ENCODE measurements at regions not wholly inside any gene's neighbourhood (a gene's known extent, or its start where the extent isn't known, plus 50 kb on each side); places are given as distances from the start of the nearest gene placed in this dataset.

GRCh38 chr20:51265361-51265760 lies 242.5 kb upstream of the KCNG1 start:
- DNase-seq, result no peak

GRCh38 chr20:51262240-51262639 lies 239.3 kb upstream of the KCNG1 start:
- DNase-seq, result no peak

- peak in 1 of 3 experiments; percentile 30 for DNase-seq
Measured at GRCh38 chr20:51259455-51259854, 236.5 kb upstream of the KCNG1 start.

- no peak for DNase-seq
Measured at GRCh38 chr20:51258582-51259165, 235.8 kb upstream of the KCNG1 start.

- no peak for DNase-seq
Measured at GRCh38 chr20:51255417-51255816, 232.5 kb upstream of the KCNG1 start.

GRCh38 chr20:51253280-51253679 lies 230.4 kb upstream of the KCNG1 start:
- DNase-seq, result no peak

- DNase-seq, result no peak
Measured at GRCh38 chr20:51249781-51250180, 226.9 kb upstream of the KCNG1 start.

- DNase-seq, result no peak
Measured at GRCh38 chr20:51249215-51249614, 226.3 kb upstream of the KCNG1 start.

- DNase-seq, result no peak
Measured at GRCh38 chr20:51244466-51244865, 221.6 kb upstream of the KCNG1 start.

- DNase-seq, result peak in 1 of 3 experiments; percentile 37
Measured at GRCh38 chr20:51238675-51239305, 215.9 kb upstream of the KCNG1 start.

- no peak for DNase-seq
Measured at GRCh38 chr20:51237791-51238190, 214.9 kb upstream of the KCNG1 start.

- no peak for DNase-seq
Measured at GRCh38 chr20:51237278-51237677, 214.4 kb upstream of the KCNG1 start.

- DNase-seq, result no peak
Measured at GRCh38 chr20:51236421-51236820, 213.5 kb upstream of the KCNG1 start.

GRCh38 chr20:51233345-51233744 lies 210.4 kb upstream of the KCNG1 start:
- DNase-seq, result no peak

GRCh38 chr20:51230727-51231126 lies 207.8 kb upstream of the KCNG1 start:
- DNase-seq, result no peak

GRCh38 chr20:51228763-51229162 lies 205.9 kb upstream of the KCNG1 start:
- no peak for DNase-seq

GRCh38 chr20:51227744-51228143 lies 204.8 kb upstream of the KCNG1 start:
- DNase-seq, result no peak

- DNase-seq, result no peak
Measured at GRCh38 chr20:51223183-51223720, 200.3 kb upstream of the KCNG1 start.

- DNase-seq, result peak in 2 of 3 experiments; percentile 10 to 27
Measured at GRCh38 chr20:51221791-51222408, 199.0 kb upstream of the KCNG1 start.

GRCh38 chr20:51221103-51221502 lies 198.2 kb upstream of the KCNG1 start:
- DNase-seq, result no peak

- no peak for DNase-seq
Measured at GRCh38 chr20:51220293-51220706, 197.4 kb upstream of the KCNG1 start.

- no peak for DNase-seq
Measured at GRCh38 chr20:51219544-51219943, 196.6 kb upstream of the KCNG1 start.

- DNase-seq, result peak in 1 of 3 experiments; percentile 24
Measured at GRCh38 chr20:51218603-51219002, 195.7 kb upstream of the KCNG1 start.

- no peak for DNase-seq
Measured at GRCh38 chr20:51217347-51218045, 194.6 kb upstream of the KCNG1 start.

Measured in NCI-H1417 (cell line).